Osteocyte (in vitro differentiated cells): ENCODE measurements at regions not wholly inside any gene's neighbourhood (a gene's known extent, or its start where the extent isn't known, plus 50 kb on each side); places are given as distances from the start of the nearest gene placed in this dataset.

ENCODE experiments used
- DNase-seq: peaks from one replicate; pipeline ENCODE4 v3.0.0; 2021; ENCODE audit warnings: mixed read lengths; ENCODE audit not compliant: unreplicated experiment; ENCODE audit errors: extremely low spot score
- H3K27ac Mint-ChIP-seq: one replicate; pipeline ENCODE4 v1.8.0; 2021; ENCODE audit warnings: mild to moderate bottlenecking, mixed read lengths; ENCODE audit not compliant: unreplicated experiment
- H3K27me3 Mint-ChIP-seq: one replicate; pipeline ENCODE4 v1.8.0; 2021; ENCODE audit warnings: mixed read lengths; ENCODE audit not compliant: unreplicated experiment
- H3K36me3 Mint-ChIP-seq: one replicate; pipeline ENCODE4 v1.8.0; 2021; ENCODE audit warnings: mixed read lengths; ENCODE audit not compliant: unreplicated experiment
- H3K4me1 Mint-ChIP-seq: one replicate; pipeline ENCODE4 v1.8.0; 2021; ENCODE audit warnings: mixed read lengths; ENCODE audit not compliant: unreplicated experiment
- H3K4me3 Mint-ChIP-seq: one replicate; pipeline ENCODE4 v1.8.0; 2021; ENCODE audit warnings: mild to moderate bottlenecking, moderate library complexity, mixed read lengths; ENCODE audit not compliant: unreplicated experiment
- H3K9me3 Mint-ChIP-seq: one replicate; pipeline ENCODE4 v1.8.0; 2021; ENCODE audit warnings: mixed read lengths; ENCODE audit not compliant: unreplicated experiment
- TF ChIP-seq, protein P1 (sequence below): fragments of 200-600 bp; sonication (generic); IDR thresholded peaks from 2 replicates; pipeline ENCODE4 v1.5.0; 2021; ENCODE audit warnings: antibody characterized with exemption, mild to moderate bottlenecking, moderate library complexity

DNA sequence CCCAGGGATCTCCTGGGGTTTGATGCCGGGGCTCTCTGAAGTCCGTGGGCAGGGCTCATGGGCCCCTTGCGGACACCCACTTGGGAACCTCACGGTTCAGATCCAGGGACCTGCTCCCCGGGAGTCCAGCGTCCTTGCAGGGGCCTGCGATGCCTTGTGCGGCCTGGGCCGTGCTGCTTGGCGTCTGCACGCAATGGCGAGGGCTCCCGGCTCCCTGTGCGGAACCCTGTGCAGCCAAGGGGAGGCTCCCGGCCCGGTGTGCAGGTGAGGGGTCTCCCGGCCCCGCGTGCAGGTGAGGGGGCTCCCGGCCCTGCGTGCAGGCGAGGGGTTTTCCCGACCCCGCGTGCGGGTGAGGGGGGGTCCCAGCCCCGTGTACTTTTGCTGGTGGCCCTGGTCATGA is 146.7 kb downstream of the DNAJB6 start:
- H3K27ac Mint-ChIP-seq, result no peak overlapping the region
- H3K27me3 Mint-ChIP-seq, result no peaks in the 10 kb centered on the region
- H3K9me3 Mint-ChIP-seq, result no peaks in the 10 kb centered on the region
- no peaks in the 10 kb centered on the region for H3K4me1 Mint-ChIP-seq
- no peaks in the 10 kb centered on the region for H3K36me3 Mint-ChIP-seq
- TF ChIP-seq, protein P1, sequence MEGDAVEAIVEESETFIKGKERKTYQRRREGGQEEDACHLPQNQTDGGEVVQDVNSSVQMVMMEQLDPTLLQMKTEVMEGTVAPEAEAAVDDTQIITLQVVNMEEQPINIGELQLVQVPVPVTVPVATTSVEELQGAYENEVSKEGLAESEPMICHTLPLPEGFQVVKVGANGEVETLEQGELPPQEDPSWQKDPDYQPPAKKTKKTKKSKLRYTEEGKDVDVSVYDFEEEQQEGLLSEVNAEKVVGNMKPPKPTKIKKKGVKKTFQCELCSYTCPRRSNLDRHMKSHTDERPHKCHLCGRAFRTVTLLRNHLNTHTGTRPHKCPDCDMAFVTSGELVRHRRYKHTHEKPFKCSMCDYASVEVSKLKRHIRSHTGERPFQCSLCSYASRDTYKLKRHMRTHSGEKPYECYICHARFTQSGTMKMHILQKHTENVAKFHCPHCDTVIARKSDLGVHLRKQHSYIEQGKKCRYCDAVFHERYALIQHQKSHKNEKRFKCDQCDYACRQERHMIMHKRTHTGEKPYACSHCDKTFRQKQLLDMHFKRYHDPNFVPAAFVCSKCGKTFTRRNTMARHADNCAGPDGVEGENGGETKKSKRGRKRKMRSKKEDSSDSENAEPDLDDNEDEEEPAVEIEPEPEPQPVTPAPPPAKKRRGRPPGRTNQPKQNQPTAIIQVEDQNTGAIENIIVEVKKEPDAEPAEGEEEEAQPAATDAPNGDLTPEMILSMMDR, result no peak
- peak; percentile 76 for DNase-seq
- no peak overlapping the region for H3K4me3 Mint-ChIP-seq

DNA sequence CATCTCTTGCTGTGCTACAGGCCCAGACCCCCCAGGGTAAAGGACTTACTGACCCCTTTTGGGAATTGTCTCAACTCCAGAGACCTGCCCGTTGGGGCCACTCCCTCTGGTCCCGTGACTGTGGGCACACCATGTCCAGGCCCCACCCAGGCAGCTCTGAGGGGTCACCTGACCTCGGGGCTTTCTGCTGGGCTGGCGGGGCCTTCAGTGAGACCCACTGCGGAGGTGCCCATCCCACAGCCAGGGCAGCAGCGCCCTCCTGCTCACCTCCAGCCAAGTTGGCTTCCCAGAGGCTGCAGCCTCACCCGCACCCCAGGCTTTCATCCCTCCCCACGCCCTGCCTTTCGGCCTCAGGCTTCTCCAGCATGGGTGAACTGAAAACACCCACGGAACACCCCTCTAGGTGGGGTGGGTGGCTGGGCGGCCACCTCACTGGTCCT is 147.2 kb downstream of the DNAJB6 start:
- Mint-ChIP-seq H3K9me3 (no peaks in the 10 kb centered on the region), H3K36me3 (no peaks in the 10 kb centered on the region), H3K27ac (no peak overlapping the region), H3K27me3 (no peaks in the 10 kb centered on the region), H3K4me1 (no peaks in the 10 kb centered on the region), H3K4me3 (no peak overlapping the region)
- no peak for DNase-seq
- TF ChIP-seq, protein P1, result no peak

DNA sequence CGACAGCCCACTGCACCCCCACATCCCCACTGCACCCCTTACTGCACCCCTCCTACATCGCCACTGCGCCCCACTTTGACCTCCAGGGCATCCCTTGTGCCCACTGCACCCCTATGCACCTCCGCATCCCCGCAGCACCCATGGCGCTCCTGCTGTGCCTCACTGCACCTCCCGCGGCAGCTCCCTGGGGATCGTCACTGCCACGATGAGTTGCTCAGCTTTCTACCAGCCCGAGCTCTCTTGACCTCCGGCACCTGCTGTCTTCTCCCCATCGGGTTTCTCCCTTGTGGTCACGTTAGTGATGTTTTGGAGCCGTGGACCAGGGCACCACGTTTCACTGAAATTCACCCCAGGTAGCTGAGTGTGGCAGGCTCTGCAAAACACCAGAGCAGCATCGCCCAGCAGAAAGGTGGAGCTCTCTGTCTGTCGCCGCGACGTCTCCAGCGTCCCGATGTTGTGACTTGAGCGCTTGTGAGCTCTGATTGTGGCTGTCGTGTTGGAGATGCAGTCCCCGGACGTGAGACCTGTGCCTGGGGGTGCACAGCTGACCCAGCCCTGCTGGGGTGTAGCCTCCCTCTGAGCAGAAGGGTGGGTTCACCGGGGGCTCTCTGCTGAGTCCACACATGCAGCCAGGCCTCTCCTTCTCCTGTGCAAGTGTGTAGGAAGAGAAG is 147.7 kb downstream of the DNAJB6 start:
- no peaks in the 10 kb centered on the region for H3K4me1 Mint-ChIP-seq
- no peaks in the 10 kb centered on the region for H3K9me3 Mint-ChIP-seq
- H3K36me3 Mint-ChIP-seq, result no peaks in the 10 kb centered on the region
- no peaks in the 10 kb centered on the region for H3K27me3 Mint-ChIP-seq
- TF ChIP-seq, protein P1, result no peak
- H3K27ac Mint-ChIP-seq, result no peak overlapping the region
- H3K4me3 Mint-ChIP-seq, result no peak overlapping the region
- DNase-seq, result peak; percentile 80

DNA sequence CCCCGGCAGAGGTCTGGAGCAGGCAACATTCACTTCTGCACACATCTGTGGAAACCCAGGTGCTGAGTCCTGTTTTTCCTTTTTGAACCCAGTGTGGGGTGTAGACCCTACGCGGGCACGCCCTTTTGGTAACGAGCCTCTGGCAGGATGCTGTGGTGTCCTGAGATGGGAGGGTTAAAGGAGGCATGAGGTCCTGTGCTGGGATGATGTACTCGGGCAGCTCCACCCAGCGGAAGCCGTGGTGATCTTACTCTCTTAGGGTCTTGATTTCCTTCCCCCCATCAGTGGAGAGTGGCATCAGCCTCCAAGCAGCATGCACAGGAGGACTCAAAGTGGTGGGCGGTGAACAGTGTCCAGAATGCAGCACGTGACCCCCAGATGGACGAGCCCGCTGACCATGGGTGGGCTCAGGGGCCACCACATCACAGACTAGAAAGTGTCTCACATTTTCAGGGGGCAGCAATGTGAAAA is 148.6 kb downstream of the DNAJB6 start:
- Mint-ChIP-seq H3K27me3 (no peaks in the 10 kb centered on the region), H3K36me3 (no peaks in the 10 kb centered on the region), H3K9me3 (no peaks in the 10 kb centered on the region), H3K4me3 (no peak overlapping the region), H3K27ac (no peak overlapping the region), H3K4me1 (no peaks in the 10 kb centered on the region)
- TF ChIP-seq, protein P1, result no peak
- DNase-seq, result peak; percentile 75

DNA sequence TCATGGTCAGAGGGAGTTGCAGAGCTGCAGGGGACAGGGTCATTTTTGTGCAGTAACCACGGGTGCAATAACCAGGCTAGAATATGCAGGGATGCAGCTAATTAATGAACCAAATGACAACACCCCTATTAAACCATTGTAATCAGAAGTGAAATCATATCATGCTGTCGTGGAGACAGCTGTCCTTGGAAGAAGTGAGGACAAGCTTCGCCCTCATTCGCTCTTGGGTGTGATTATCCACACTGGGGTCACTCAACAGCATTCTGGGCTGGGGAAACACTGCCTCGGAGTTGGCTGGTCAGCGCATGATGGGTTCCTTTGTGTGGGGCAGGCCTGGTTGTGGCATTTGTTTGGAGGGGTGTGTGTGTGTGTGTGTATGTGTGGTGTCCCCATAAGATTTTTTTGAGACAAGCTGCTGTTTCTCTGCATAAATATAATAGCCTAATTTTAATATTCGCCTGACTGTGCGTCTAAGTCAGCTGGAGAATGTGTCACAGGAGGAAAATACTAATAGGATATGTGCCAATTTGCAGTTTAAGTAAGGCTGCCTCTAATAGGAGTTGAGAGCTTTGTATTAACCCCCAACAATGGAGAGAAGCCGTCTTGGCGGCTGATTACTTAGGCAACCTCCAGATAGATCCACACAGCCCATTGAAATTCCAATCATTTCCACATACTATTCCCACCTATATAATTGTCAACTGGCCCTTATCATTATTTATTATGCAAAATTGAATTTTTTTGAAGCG is 149.4 kb downstream of the DNAJB6 start:
- Mint-ChIP-seq H3K36me3 (no peaks in the 10 kb centered on the region), H3K4me1 (no peaks in the 10 kb centered on the region), H3K27me3 (no peaks in the 10 kb centered on the region), H3K27ac (no peak overlapping the region), H3K4me3 (no peak overlapping the region), H3K9me3 (no peaks in the 10 kb centered on the region)
- TF ChIP-seq, protein P1, result no peak
- peak; percentile 63 for DNase-seq
